ENCODE measurements at regions not wholly inside any gene's neighbourhood (a gene's known extent, or its start where the extent isn't known, plus 50 kb on each side); places are given as distances from the start of the nearest gene placed in this dataset.

- H3K27ac ChIP-seq = no peak overlapping the region
- TF ChIP-seq CTCF (IDR thresholded peaks at IDR 0.05) = no peak
Measured at GRCh38 chr20:57008217-57008616, 258.2 kb downstream of the BMP7 start.

DNA sequence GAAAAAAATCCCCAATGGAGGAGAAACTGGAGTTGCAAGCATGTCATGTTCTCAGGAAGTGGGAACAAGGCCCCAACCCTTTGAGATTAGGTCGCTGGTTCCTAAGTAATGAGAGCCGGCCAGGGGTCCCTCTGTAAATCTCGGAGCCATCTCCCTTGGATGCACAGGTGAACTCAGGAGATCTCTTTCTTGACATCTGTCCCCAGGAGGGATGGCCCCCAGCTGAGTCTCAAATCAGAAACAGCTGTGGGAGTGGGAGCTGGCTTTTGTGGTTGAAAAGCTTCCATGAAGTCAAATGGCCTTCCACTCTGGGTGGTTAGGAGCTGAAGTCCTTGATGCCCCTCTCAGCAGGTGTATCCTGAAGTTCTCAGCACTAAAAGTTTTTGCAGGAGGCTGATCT lies 257.1 kb downstream of the BMP7 start:
- no peak for TF ChIP-seq ZFX (IDR thresholded peaks at IDR 0.05; ENCODE audit: borderline replicate concordance)
- TF ChIP-seq CTCF (IDR thresholded peaks at IDR 0.05) = no peak
- H3K27ac ChIP-seq = no peak overlapping the region

DNA sequence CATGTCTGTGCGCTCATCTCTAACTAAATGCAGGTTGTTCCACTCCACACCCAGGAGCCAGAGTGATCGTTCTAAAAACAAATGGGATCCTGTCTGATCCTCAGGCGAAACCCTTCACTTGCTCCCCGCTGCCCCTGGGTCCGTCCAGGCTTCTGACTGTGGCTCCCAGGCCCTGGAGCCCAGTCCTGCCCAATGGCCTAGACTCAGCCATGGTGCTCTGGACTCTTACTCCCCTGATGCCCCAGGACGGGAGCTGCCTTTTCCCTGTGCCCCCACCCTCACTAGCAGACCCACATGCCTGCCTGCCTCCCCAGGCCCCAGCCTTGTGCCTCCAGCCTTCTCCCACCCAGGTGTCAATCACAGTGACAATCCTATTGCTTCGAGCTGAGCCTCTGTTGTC lies 256.7 kb downstream of the BMP7 start:
- H3K27ac ChIP-seq = no peak overlapping the region
- TF ChIP-seq ZFX (IDR thresholded peaks at IDR 0.05; ENCODE audit: borderline replicate concordance) (no peak), CTCF (IDR thresholded peaks at IDR 0.05) (no peak)

DNA sequence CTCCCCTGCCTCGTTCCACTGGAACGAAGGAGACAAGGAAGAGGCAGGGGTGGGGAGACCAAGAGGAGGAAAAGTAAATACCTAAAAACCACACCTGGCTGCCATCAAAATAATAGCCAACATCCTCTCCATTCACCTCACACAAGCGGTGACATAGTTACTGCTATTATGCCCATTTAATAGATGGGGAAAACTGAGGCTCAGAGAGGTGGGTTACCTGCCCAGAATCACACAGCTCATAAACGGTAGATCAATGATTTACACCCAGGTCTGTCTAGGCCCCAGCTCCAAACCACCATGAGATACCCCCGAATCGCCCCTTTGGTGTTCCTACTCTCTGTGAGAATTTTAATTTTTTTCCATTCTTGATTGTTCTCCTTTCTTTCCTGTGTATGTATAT lies 253.8 kb downstream of the BMP7 start:
- H3K27ac ChIP-seq = no peak overlapping the region
- TF ChIP-seq ZFX (IDR thresholded peaks at IDR 0.05; ENCODE audit: borderline replicate concordance) (no peak), CTCF (IDR thresholded peaks at IDR 0.05) (no peak)

- no peak overlapping the region for H3K27ac ChIP-seq
- TF ChIP-seq ZFX (IDR thresholded peaks at IDR 0.05; ENCODE audit: borderline replicate concordance) = no peak
- TF ChIP-seq CTCF (IDR thresholded peaks at IDR 0.05) = no peak
Measured at GRCh38 chr20:57013217-57013616, 253.2 kb downstream of the BMP7 start.

GRCh38 chr20:57013741-57014140 lies 252.7 kb downstream of the BMP7 start:
- no peak overlapping the region for H3K27ac ChIP-seq
- TF ChIP-seq ZFX (IDR thresholded peaks at IDR 0.05; ENCODE audit: borderline replicate concordance) (no peak), CTCF (IDR thresholded peaks at IDR 0.05) (no peak)

DNA sequence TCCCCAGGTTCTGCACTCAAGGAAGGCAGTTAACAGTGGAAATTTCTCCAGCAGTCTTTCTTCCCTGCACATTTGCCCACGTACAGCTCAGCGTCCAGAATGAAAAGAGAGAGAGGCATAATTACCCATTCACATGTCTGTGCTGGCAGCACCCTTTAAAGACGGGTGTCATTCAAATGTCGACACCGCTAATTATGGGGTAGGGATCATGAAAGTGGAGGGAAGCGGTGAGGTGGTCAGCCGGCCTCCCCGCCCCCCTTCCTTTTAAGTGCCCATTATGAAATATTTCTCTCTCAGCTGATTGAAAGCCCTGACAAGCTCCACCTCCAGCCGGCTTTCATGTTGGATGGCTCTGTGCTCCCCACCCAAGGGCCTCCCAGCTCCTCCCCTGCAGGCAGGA lies 246.1 kb downstream of the BMP7 start:
- no peak overlapping the region for H3K27ac ChIP-seq
- TF ChIP-seq ZFX (IDR thresholded peaks at IDR 0.05; ENCODE audit: borderline replicate concordance) (no peak), CTCF (IDR thresholded peaks at IDR 0.05) (no peak)

Measured in 22Rv1 (cell line).